ENCODE measurements at regions not wholly inside any gene's neighbourhood (a gene's known extent, or its start where the extent isn't known, plus 50 kb on each side); places are given as distances from the start of the nearest gene placed in this dataset.
"Not testable (repeated sequence)": the region's sequence is repeated elsewhere in the genome, so short reads cannot be mapped to it uniquely, and the experiment has no call there.

GRCh38 chr20:47441774-47442150 is 59.9 kb upstream of the NCOA3 start:
- no peak for DNase-seq

GRCh38 chr20:47443060-47443459 is 58.6 kb upstream of the NCOA3 start:
- not testable (repeated sequence) for DNase-seq

GRCh38 chr20:47444584-47444983 is 57.1 kb upstream of the NCOA3 start:
- no peak for DNase-seq

- no peak for DNase-seq
Observed at GRCh38 chr20:47445291-47445690, 56.4 kb upstream of the NCOA3 start.

GRCh38 chr20:47447350-47448296 is 54.1 kb upstream of the NCOA3 start:
- DNase-seq, result not testable (repeated sequence)

- no peak for DNase-seq
Observed at GRCh38 chr20:47448429-47448828, 53.3 kb upstream of the NCOA3 start.

- DNase-seq, result no peak
Observed at GRCh38 chr20:47451602-47451904, 50.1 kb upstream of the NCOA3 start.
